Endothelial cell (in vitro differentiated cells): ENCODE measurements at regions not wholly inside any gene's neighbourhood (a gene's known extent, or its start where the extent isn't known, plus 50 kb on each side); places are given as distances from the start of the nearest gene placed in this dataset.

ENCODE experiments used
- DNase-seq: peaks from one replicate; pipeline ENCODE4 v3.0.0; 2021; ENCODE audit warnings: low spot score
- H3K27ac Mint-ChIP-seq: one replicate; pipeline ENCODE4 v1.8.0; 2021; ENCODE audit warnings: mixed read lengths, inconsistent platforms; ENCODE audit not compliant: unreplicated experiment
- H3K27me3 Mint-ChIP-seq: one replicate; pipeline ENCODE4 v1.8.0; 2021; ENCODE audit warnings: mild to moderate bottlenecking, moderate library complexity, mixed read lengths, inconsistent platforms; ENCODE audit not compliant: unreplicated experiment
- H3K36me3 Mint-ChIP-seq: one replicate; pipeline ENCODE4 v1.8.0; 2021; ENCODE audit warnings: mild to moderate bottlenecking, low read depth, mixed read lengths, inconsistent platforms; ENCODE audit not compliant: unreplicated experiment
- H3K4me1 Mint-ChIP-seq: one replicate; pipeline ENCODE4 v1.8.0; 2021; ENCODE audit warnings: mild to moderate bottlenecking, mixed read lengths, inconsistent platforms; ENCODE audit not compliant: unreplicated experiment
- H3K4me3 Mint-ChIP-seq: one replicate; pipeline ENCODE4 v1.8.0; 2021; ENCODE audit warnings: mild to moderate bottlenecking, mixed read lengths, inconsistent platforms; ENCODE audit not compliant: unreplicated experiment
- H3K9me3 Mint-ChIP-seq: one replicate; pipeline ENCODE4 v1.8.0; 2021; ENCODE audit warnings: mixed read lengths, inconsistent platforms; ENCODE audit not compliant: unreplicated experiment
- CTCF ChIP-seq: fragments of 200-600 bp; sonication (generic); IDR thresholded peaks from one replicate; pipeline ENCODE4 v1.5.0; 2021; ENCODE audit warnings: antibody characterized with exemption; ENCODE audit not compliant: unreplicated experiment

DNA sequence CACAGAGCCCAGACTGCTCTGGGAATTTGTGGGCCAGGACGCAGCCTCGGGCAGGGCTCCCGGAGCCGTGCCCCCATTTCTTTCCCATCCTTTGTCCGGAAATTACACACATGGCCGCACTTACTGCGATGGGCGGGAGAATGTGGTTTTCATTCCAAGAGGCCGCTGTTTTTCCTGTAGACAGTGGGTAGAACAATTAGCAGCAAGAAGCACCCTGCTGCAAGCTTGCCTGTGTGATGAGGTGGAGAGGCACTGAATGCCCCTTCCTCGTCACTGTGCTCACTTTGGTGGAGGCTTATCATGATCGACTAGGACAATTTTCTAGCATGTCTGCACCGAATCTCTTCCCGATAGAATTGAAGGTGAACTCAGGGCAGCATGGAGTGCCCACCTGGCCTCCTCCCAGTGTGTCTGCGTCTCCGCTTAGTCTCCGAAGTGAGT lies 102.8 kb downstream of the DACT2 start:
- Mint-ChIP-seq H3K9me3 (no peaks in the 10 kb centered on the region), H3K4me1 (no peaks in the 10 kb centered on the region), H3K4me3 (no peak overlapping the region), H3K36me3 (no peaks in the 10 kb centered on the region), H3K27ac (no peak overlapping the region), H3K27me3 (peaks cover 3% of the 10 kb centered on the region)
- no peak for TF ChIP-seq CTCF
- DNase-seq, result no peak

DNA sequence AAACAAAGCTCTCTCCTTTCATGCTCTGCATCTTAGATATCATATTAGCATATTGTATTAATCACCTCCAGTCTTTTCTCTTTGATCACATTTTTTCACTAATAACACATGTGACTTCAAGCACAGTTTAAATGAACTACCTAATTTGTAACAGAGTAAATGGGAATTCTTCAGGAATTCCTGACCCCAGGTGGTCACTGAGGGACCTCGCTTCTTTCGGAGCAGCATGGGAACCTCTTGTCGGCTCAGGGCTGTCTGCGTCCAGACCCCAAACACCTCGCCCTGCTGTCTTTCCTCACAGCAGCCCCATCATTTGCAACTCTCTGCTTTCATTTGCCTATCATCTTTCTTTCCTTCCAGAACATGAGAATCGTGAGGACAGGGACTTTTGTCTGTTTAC lies 103.5 kb downstream of the DACT2 start:
- TF ChIP-seq CTCF, result no peak
- DNase-seq, result no peak
- peaks cover 6% of the 10 kb centered on the region for H3K27me3 Mint-ChIP-seq
- no peak overlapping the region for H3K27ac Mint-ChIP-seq
- H3K4me1 Mint-ChIP-seq, result no peaks in the 10 kb centered on the region
- no peak overlapping the region for H3K4me3 Mint-ChIP-seq
- H3K36me3 Mint-ChIP-seq, result no peaks in the 10 kb centered on the region
- H3K9me3 Mint-ChIP-seq, result no peaks in the 10 kb centered on the region

- Mint-ChIP-seq H3K4me3 (no peak overlapping the region), H3K36me3 (no peaks in the 10 kb centered on the region), H3K4me1 (no peaks in the 10 kb centered on the region), H3K9me3 (no peaks in the 10 kb centered on the region), H3K27ac (no peak overlapping the region), H3K27me3 (peaks cover 6% of the 10 kb centered on the region)
- TF ChIP-seq CTCF, result no peak
- no peak for DNase-seq
Measured at GRCh38 chr6:168215121-168215808, 104.3 kb downstream of the DACT2 start.

DNA sequence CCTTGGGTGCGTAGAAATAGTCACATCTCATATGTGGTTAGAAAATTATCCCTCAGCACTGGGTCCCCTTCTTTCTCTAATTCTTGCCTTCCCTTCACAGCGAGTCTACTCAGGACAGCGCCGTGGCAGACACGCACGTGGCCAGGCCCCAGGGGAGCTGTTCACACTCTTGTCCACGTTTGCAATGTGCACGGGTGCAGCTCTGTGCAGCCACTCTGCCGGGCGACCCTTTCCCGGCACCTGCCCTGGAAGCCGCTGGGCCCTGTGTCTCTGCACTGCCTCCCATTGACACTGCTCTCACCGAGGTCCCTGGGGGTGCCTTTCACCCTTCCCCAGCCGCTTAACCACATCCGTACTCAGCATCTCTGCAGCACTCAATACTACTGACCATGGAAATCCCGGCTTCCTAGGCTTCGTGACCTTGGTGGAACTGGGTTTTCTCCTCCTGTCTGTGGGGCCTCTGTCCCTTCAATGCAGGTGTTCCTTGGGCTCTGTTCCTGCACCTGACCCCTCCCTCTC lies 104.9 kb downstream of the DACT2 start:
- DNase-seq, result no peak

More for the DNA sequence above, 104.9 kb downstream of the DACT2 start:
- H3K9me3 Mint-ChIP-seq, result no peaks in the 10 kb centered on the region
- no peak for TF ChIP-seq CTCF
- peaks cover 6% of the 10 kb centered on the region for H3K27me3 Mint-ChIP-seq
- H3K36me3 Mint-ChIP-seq, result no peaks in the 10 kb centered on the region
- no peak overlapping the region for H3K4me3 Mint-ChIP-seq
- no peak overlapping the region for H3K27ac Mint-ChIP-seq
- no peaks in the 10 kb centered on the region for H3K4me1 Mint-ChIP-seq
